ENCODE measurements at regions not wholly inside any gene's neighbourhood (a gene's known extent, or its start where the extent isn't known, plus 50 kb on each side); places are given as distances from the start of the nearest gene placed in this dataset.

GRCh38 chr20:39799366-39799965 is 837.3 kb downstream of the DHX35 start:
- TF ChIP-seq CTCF (IDR thresholded peaks at IDR 0.05; ENCODE audit: insufficient read depth, low read length, poor library complexity, severe bottlenecking), result no peak
- no peaks in the 10 kb centered on the region for H3K27me3 ChIP-seq (ENCODE audit: control insufficient read depth, insufficient read depth, low read length)
- H3K36me3 ChIP-seq (ENCODE audit: control insufficient read depth, insufficient read depth, low read length), result no peaks in the 10 kb centered on the region
- H3K4me3 ChIP-seq (ENCODE audit: low read depth, low read length), result no peak overlapping the region
- DNase-seq (ENCODE audit: low read depth), result no peak

GRCh38 chr20:39795401-39796272 is 833.5 kb downstream of the DHX35 start:
- no peak overlapping the region for H3K4me3 ChIP-seq (ENCODE audit: low read depth, low read length)
- no peak for TF ChIP-seq CTCF (IDR thresholded peaks at IDR 0.05; ENCODE audit: insufficient read depth, low read length, poor library complexity, severe bottlenecking)
- no peak for DNase-seq (ENCODE audit: low read depth)

GRCh38 chr20:39792334-39792733 is 830.2 kb downstream of the DHX35 start:
- no peak for DNase-seq (ENCODE audit: low read depth)
- Histone ChIP-seq H3K36me3 (ENCODE audit: control insufficient read depth, insufficient read depth, low read length) (no peaks in the 10 kb centered on the region), H3K4me3 (ENCODE audit: low read depth, low read length) (no peak overlapping the region), H3K27me3 (ENCODE audit: control insufficient read depth, insufficient read depth, low read length) (no peaks in the 10 kb centered on the region)
- TF ChIP-seq CTCF (IDR thresholded peaks at IDR 0.05; ENCODE audit: insufficient read depth, low read length, poor library complexity, severe bottlenecking), result no peak

More at GRCh38 chr20:39795401-39796272, 833.5 kb downstream of the DHX35 start:
- Histone ChIP-seq H3K27me3 (ENCODE audit: control insufficient read depth, insufficient read depth, low read length) (no peaks in the 10 kb centered on the region), H3K36me3 (ENCODE audit: control insufficient read depth, insufficient read depth, low read length) (no peaks in the 10 kb centered on the region)

GRCh38 chr20:39789411-39789810 is 827.3 kb downstream of the DHX35 start:
- no peaks in the 10 kb centered on the region for H3K36me3 ChIP-seq (ENCODE audit: control insufficient read depth, insufficient read depth, low read length)
- H3K27me3 ChIP-seq (ENCODE audit: control insufficient read depth, insufficient read depth, low read length), result no peaks in the 10 kb centered on the region
- no peak for TF ChIP-seq CTCF (IDR thresholded peaks at IDR 0.05; ENCODE audit: insufficient read depth, low read length, poor library complexity, severe bottlenecking)
- no peak overlapping the region for H3K4me3 ChIP-seq (ENCODE audit: low read depth, low read length)
- no peak for DNase-seq (ENCODE audit: low read depth)

GRCh38 chr20:39785252-39785917 is 823.2 kb downstream of the DHX35 start:
- Histone ChIP-seq H3K27me3 (ENCODE audit: control insufficient read depth, insufficient read depth, low read length) (no peaks in the 10 kb centered on the region), H3K4me3 (ENCODE audit: low read depth, low read length) (no peak overlapping the region), H3K36me3 (ENCODE audit: control insufficient read depth, insufficient read depth, low read length) (no peaks in the 10 kb centered on the region)
- DNase-seq (ENCODE audit: low read depth), result no peak
- TF ChIP-seq CTCF (IDR thresholded peaks at IDR 0.05; ENCODE audit: insufficient read depth, low read length, poor library complexity, severe bottlenecking), result no peak

All from kidney epithelial cell (primary cell).